ENCODE measurements at regions not wholly inside any gene's neighbourhood (a gene's known extent, or its start where the extent isn't known, plus 50 kb on each side); places are given as distances from the start of the nearest gene placed in this dataset.

- no peaks in the 10 kb centered on the region for H3K27me3 ChIP-seq (replicated peaks; ENCODE audit: insufficient read depth, low read length)
- H3K4me1 ChIP-seq (ENCODE audit: low read length) = peaks cover 10% of the 10 kb centered on the region
- no peaks in the 10 kb centered on the region for H3K36me3 ChIP-seq (replicated peaks; ENCODE audit: insufficient read depth, low read length)
- H3K4me2 ChIP-seq (ENCODE audit: low read depth, low read length) = no peak overlapping the region
- H4K20me1 ChIP-seq (ENCODE audit: insufficient read depth, low read length) = no peaks in the 10 kb centered on the region
- H3K27ac ChIP-seq (ENCODE audit: low read length) = peak overlapping the region; percentile 31; the same call in 1 of the 2 replicates
- no peak overlapping the region for H3K9ac ChIP-seq (ENCODE audit: low read length)
- DNase-seq = no peak
- H2AFZ ChIP-seq (ENCODE audit: low read length) = no peak overlapping the region
- H3K9me3 ChIP-seq (replicated peaks; ENCODE audit: insufficient read depth, low read length) = no peaks in the 10 kb centered on the region
- TF ChIP-seq EZH2phosphoT487 (IDR thresholded peaks at IDR 0.05; ENCODE audit: low read length) (no peak), EZH2 (optimal IDR thresholded peaks at IDR 0.05; ENCODE audit: low read depth, low read length) (no peak), CTCF (IDR thresholded peaks at IDR 0.05; ENCODE audit: low read length) (no peak)
- no peaks in the 10 kb centered on the region for H3K9me2 ChIP-seq (replicated peaks; ENCODE audit: insufficient read depth, low read length)
- H3K4me3 ChIP-seq (ENCODE audit: low read length) = no peak overlapping the region
- H3K79me2 ChIP-seq (ENCODE audit: low read length) = no peaks in the 10 kb centered on the region
- no peaks in the 10 kb centered on the region for H3F3A ChIP-seq (ENCODE audit: insufficient read depth, low read length)
Observed at GRCh38 chr15:81843757-81844407, 201.9 kb downstream of the MEX3B start.

DNA sequence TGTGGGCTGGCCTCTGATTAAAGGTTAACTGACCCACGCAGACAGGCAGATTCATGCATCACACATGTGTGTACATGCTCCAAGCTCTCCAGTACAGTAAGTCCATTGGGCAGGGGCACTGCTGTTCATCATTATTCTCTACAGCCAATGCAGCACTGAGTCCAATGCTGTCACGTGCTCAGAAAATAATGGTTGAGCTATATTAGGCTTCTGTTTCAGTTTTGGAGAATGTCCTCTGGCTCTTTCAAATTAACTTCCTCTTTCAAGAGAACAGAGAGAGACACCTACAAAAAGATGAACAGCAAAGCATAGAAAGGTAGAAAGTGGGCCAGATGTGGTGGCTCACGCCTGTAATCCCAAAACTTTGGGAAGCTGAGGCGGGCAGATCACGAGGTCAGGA lies 202.6 kb downstream of the MEX3B start:
- Histone ChIP-seq H3K4me3 (ENCODE audit: low read length) (no peak overlapping the region), H3K9ac (ENCODE audit: low read length) (no peak overlapping the region), H2AFZ (ENCODE audit: low read length) (peak overlapping the region; percentile 54)

DNA sequence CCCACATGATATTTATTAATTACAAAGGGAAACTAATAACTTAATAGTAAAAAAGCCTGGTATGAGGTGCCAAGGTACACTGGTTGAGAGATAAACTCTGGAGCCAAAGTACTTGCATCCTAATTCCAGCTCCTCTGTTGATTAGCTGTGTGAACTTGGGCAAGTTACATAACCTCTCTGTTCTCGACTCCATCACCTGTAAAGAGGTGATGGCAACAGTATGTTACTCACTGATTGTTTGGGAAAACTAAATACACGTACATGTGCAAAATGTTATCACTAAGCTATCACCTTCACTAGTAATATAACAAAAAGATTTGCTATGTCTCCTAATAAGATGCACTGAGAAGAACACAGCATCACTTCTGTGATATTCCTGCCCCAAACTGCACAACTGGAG lies 206.4 kb downstream of the MEX3B start:
- H3K27ac ChIP-seq (ENCODE audit: low read length) = no peak overlapping the region
- no peak overlapping the region for H2AFZ ChIP-seq (ENCODE audit: low read length)
- H3K36me3 ChIP-seq (replicated peaks; ENCODE audit: insufficient read depth, low read length) = no peaks in the 10 kb centered on the region
- H3K79me2 ChIP-seq (ENCODE audit: low read length) = no peaks in the 10 kb centered on the region
- DNase-seq = no peak
- peaks cover 10% of the 10 kb centered on the region for H3K4me1 ChIP-seq (ENCODE audit: low read length)
- H3K4me3 ChIP-seq (ENCODE audit: low read length) = no peak overlapping the region
- no peak overlapping the region for H3K9ac ChIP-seq (ENCODE audit: low read length)
- no peaks in the 10 kb centered on the region for H3K9me2 ChIP-seq (replicated peaks; ENCODE audit: insufficient read depth, low read length)
- no peaks in the 10 kb centered on the region for H3F3A ChIP-seq (ENCODE audit: insufficient read depth, low read length)
- no peaks in the 10 kb centered on the region for H4K20me1 ChIP-seq (ENCODE audit: insufficient read depth, low read length)
- H3K27me3 ChIP-seq (replicated peaks; ENCODE audit: insufficient read depth, low read length) = no peaks in the 10 kb centered on the region
- H3K9me3 ChIP-seq (replicated peaks; ENCODE audit: insufficient read depth, low read length) = no peaks in the 10 kb centered on the region
- TF ChIP-seq CTCF (IDR thresholded peaks at IDR 0.05; ENCODE audit: low read length) (no peak), EZH2phosphoT487 (IDR thresholded peaks at IDR 0.05; ENCODE audit: low read length) (no peak), EZH2 (optimal IDR thresholded peaks at IDR 0.05; ENCODE audit: low read depth, low read length) (no peak)
- H3K4me2 ChIP-seq (ENCODE audit: low read depth, low read length) = no peak overlapping the region

More for the DNA sequence above, 202.6 kb downstream of the MEX3B start:
- H3K9me2 ChIP-seq (replicated peaks; ENCODE audit: insufficient read depth, low read length) = no peaks in the 10 kb centered on the region
- no peaks in the 10 kb centered on the region for H3K36me3 ChIP-seq (replicated peaks; ENCODE audit: insufficient read depth, low read length)
- TF ChIP-seq EZH2phosphoT487 (IDR thresholded peaks at IDR 0.05; ENCODE audit: low read length) (no peak), EZH2 (optimal IDR thresholded peaks at IDR 0.05; ENCODE audit: low read depth, low read length) (no peak), CTCF (IDR thresholded peaks at IDR 0.05; ENCODE audit: low read length) (no peak)
- no peaks in the 10 kb centered on the region for H4K20me1 ChIP-seq (ENCODE audit: insufficient read depth, low read length)
- peak overlapping the region; percentile 31; the same call in 1 of the 2 replicates for H3K27ac ChIP-seq (ENCODE audit: low read length)
- H3K27me3 ChIP-seq (replicated peaks; ENCODE audit: insufficient read depth, low read length) = no peaks in the 10 kb centered on the region
- peaks cover 10% of the 10 kb centered on the region for H3K4me1 ChIP-seq (ENCODE audit: low read length)
- peak; percentile 77 for DNase-seq
- H3F3A ChIP-seq (ENCODE audit: insufficient read depth, low read length) = no peaks in the 10 kb centered on the region
- no peaks in the 10 kb centered on the region for H3K79me2 ChIP-seq (ENCODE audit: low read length)
- 0 out of 2 replicates have a peak overlapping the region, but pooled peaks have one; percentile 19 for H3K4me2 ChIP-seq (ENCODE audit: low read depth, low read length)
- H3K9me3 ChIP-seq (replicated peaks; ENCODE audit: insufficient read depth, low read length) = no peaks in the 10 kb centered on the region

All from MM.1S (cell line).